IPS-15b (cell line): ENCODE measurements at regions not wholly inside any gene's neighbourhood (a gene's known extent, or its start where the extent isn't known, plus 50 kb on each side); places are given as distances from the start of the nearest gene placed in this dataset.

Experiments used
- H3K27me3 ChIP-seq: one replicate; pipeline ENCODE4 v1.6.1; 2013; ENCODE audit warnings: low read length; ENCODE audit not compliant: control insufficient read depth, insufficient read depth
- H3K36me3 ChIP-seq: one replicate; pipeline ENCODE4 v1.6.1; 2013; ENCODE audit warnings: low read length; ENCODE audit not compliant: control insufficient read depth, insufficient read depth
- H3K4me1 ChIP-seq: one replicate; pipeline ENCODE4 v1.6.1; 2013; ENCODE audit warnings: mild to moderate bottlenecking, low read length; ENCODE audit not compliant: control insufficient read depth, insufficient read depth
- H3K4me3 ChIP-seq: one replicate; pipeline ENCODE4 v1.5.1; 2013; ENCODE audit warnings: low read depth, low read length
- H3K9ac ChIP-seq: one replicate; pipeline ENCODE4 v1.6.1; 2013; ENCODE audit warnings: low read depth, mild to moderate bottlenecking, low read length
- H3K9me3 ChIP-seq: one replicate; pipeline ENCODE4 v1.6.1; 2013; ENCODE audit warnings: mild to moderate bottlenecking, low read length; ENCODE audit not compliant: control insufficient read depth, insufficient read depth

GRCh38 chr14:105838107-105838506 lies 311.7 kb downstream of the TMEM121 start:
- Histone ChIP-seq H3K9ac (no peak overlapping the region), H3K36me3 (no peaks in the 10 kb centered on the region), H3K27me3 (no peaks in the 10 kb centered on the region), H3K4me1 (no peaks in the 10 kb centered on the region), H3K4me3 (no peak overlapping the region), H3K9me3 (peaks cover 29% of the 10 kb centered on the region)

- H3K9me3 ChIP-seq, result peaks cover 29% of the 10 kb centered on the region
- H3K27me3 ChIP-seq, result no peaks in the 10 kb centered on the region
- H3K4me3 ChIP-seq, result no peak overlapping the region
- no peaks in the 10 kb centered on the region for H3K36me3 ChIP-seq
- no peaks in the 10 kb centered on the region for H3K4me1 ChIP-seq
- no peak overlapping the region for H3K9ac ChIP-seq
Measured at GRCh38 chr14:105838591-105839424, 312.4 kb downstream of the TMEM121 start.

GRCh38 chr14:105839425-105840265 lies 313.3 kb downstream of the TMEM121 start:
- Histone ChIP-seq H3K9ac (no peak overlapping the region), H3K9me3 (peaks cover 29% of the 10 kb centered on the region), H3K4me1 (no peaks in the 10 kb centered on the region), H3K36me3 (no peaks in the 10 kb centered on the region), H3K4me3 (no peak overlapping the region), H3K27me3 (no peaks in the 10 kb centered on the region)

- no peaks in the 10 kb centered on the region for H3K36me3 ChIP-seq
- peaks cover 32% of the 10 kb centered on the region for H3K9me3 ChIP-seq
- no peak overlapping the region for H3K9ac ChIP-seq
- H3K27me3 ChIP-seq, result no peaks in the 10 kb centered on the region
- H3K4me3 ChIP-seq, result no peak overlapping the region
- H3K4me1 ChIP-seq, result no peaks in the 10 kb centered on the region
Measured at GRCh38 chr14:105840266-105841021, 314.1 kb downstream of the TMEM121 start.

GRCh38 chr14:105841022-105842009 lies 314.9 kb downstream of the TMEM121 start:
- Histone ChIP-seq H3K4me3 (no peak overlapping the region), H3K9me3 (peaks cover 30% of the 10 kb centered on the region), H3K4me1 (no peaks in the 10 kb centered on the region), H3K36me3 (no peaks in the 10 kb centered on the region), H3K9ac (no peak overlapping the region), H3K27me3 (no peaks in the 10 kb centered on the region)

GRCh38 chr14:105842105-105842504 lies 315.7 kb downstream of the TMEM121 start:
- H3K9ac ChIP-seq, result no peak overlapping the region
- H3K4me3 ChIP-seq, result no peak overlapping the region
- no peaks in the 10 kb centered on the region for H3K4me1 ChIP-seq
- H3K36me3 ChIP-seq, result no peaks in the 10 kb centered on the region
- peaks cover 30% of the 10 kb centered on the region for H3K9me3 ChIP-seq
- no peaks in the 10 kb centered on the region for H3K27me3 ChIP-seq

- H3K4me1 ChIP-seq, result no peaks in the 10 kb centered on the region
- no peaks in the 10 kb centered on the region for H3K27me3 ChIP-seq
- peaks cover 24% of the 10 kb centered on the region for H3K9me3 ChIP-seq
Measured at GRCh38 chr14:105843444-105844046, 317.2 kb downstream of the TMEM121 start.

GRCh38 chr14:105844047-105844630 lies 317.8 kb downstream of the TMEM121 start:
- Histone ChIP-seq H3K36me3 (no peaks in the 10 kb centered on the region), H3K9me3 (peaks cover 22% of the 10 kb centered on the region), H3K4me1 (no peaks in the 10 kb centered on the region), H3K27me3 (no peaks in the 10 kb centered on the region), H3K9ac (no peak overlapping the region), H3K4me3 (no peak overlapping the region)

More at GRCh38 chr14:105843444-105844046, 317.2 kb downstream of the TMEM121 start:
- H3K4me3 ChIP-seq, result no peak overlapping the region
- no peak overlapping the region for H3K9ac ChIP-seq
- H3K36me3 ChIP-seq, result no peaks in the 10 kb centered on the region

GRCh38 chr14:105844810-105845724 lies 318.7 kb downstream of the TMEM121 start:
- Histone ChIP-seq H3K36me3 (no peaks in the 10 kb centered on the region), H3K4me3 (no peak overlapping the region), H3K9ac (no peak overlapping the region), H3K27me3 (no peaks in the 10 kb centered on the region), H3K4me1 (no peaks in the 10 kb centered on the region), H3K9me3 (peaks cover 14% of the 10 kb centered on the region)
